Kidney (tissue), 13 donors: ENCODE measurements at regions not wholly inside any gene's neighbourhood (a gene's known extent, or its start where the extent isn't known, plus 50 kb on each side); places are given as distances from the start of the nearest gene placed in this dataset.
A peak's percentile ranks its signal among the peaks of the same experiment; 100 is the strongest.
"Not testable (repeated sequence)": the region's sequence is repeated elsewhere in the genome, so short reads cannot be mapped to it uniquely, and the experiment has no call there.

Experiments
- DNase-seq, 5 donors: peaks; one replicate each; pipeline ENCODE4 v3.0.0-alpha.2; 2013 to 2020
- FAIRE-seq: peaks from 2 replicates; lab custom pipeline; 2012; peaks lifted over from hg19 to GRCh38; lab: Jason Lieb, UNC
- H3K27ac ChIP-seq, 2 donors: one replicate each; pipeline ENCODE4 v1.7.0; 2013; ENCODE audit warnings: low read depth in 2 of 2, low read length in 2 of 2, inconsistent platforms in 1 of 2
- H3K27me3 ChIP-seq: one replicate; pipeline ENCODE4 v1.7.1; 2013; ENCODE audit warnings: low read length, inconsistent platforms; ENCODE audit not compliant: control insufficient read depth, insufficient read depth
- H3K36me3 ChIP-seq, 3 donors: one replicate each; pipeline versions ENCODE4 v1.7.0 to v1.7.1; 2013; ENCODE audit warnings: low read length in 3 of 3, control low read depth in 1 of 3, inconsistent platforms in 1 of 3; ENCODE audit not compliant: insufficient read depth in 3 of 3, control insufficient read depth in 2 of 3
- H3K4me1 ChIP-seq, 3 donors: one replicate each; pipeline versions ENCODE4 v1.7.0 to v1.7.1; 2013; ENCODE audit warnings: low read length in 3 of 3, inconsistent platforms in 1 of 3, low read depth in 1 of 3; ENCODE audit not compliant: control insufficient read depth in 2 of 3, insufficient read depth in 2 of 3
- H3K4me3 ChIP-seq, 3 donors: one replicate each; pipeline versions ENCODE4 v1.7.0 to v1.8.1; 2013; ENCODE audit warnings: low read length in 3 of 3, control low read depth in 1 of 3, inconsistent platforms in 1 of 3
- H3K9ac ChIP-seq, 3 donors: one replicate each; pipeline versions ENCODE4 v1.7.0 to v1.7.1; 2013; ENCODE audit warnings: low read length in 3 of 3, control low read depth in 1 of 3, inconsistent platforms in 1 of 3
- H3K9me3 ChIP-seq, 3 donors: one replicate each; pipeline versions ENCODE4 v1.7.0 to v1.7.1; 2013; ENCODE audit warnings: low read length in 3 of 3, control low read depth in 1 of 3, inconsistent platforms in 1 of 3; ENCODE audit not compliant: control insufficient read depth in 2 of 3, insufficient read depth in 1 of 3
- CTCF ChIP-seq: IDR thresholded peaks from 3 replicates; pipeline ENCODE4 v1.5.1; 2012; ENCODE audit warnings: mild to moderate bottlenecking, moderate library complexity, borderline replicate concordance; ENCODE audit not compliant: insufficient read depth; ENCODE audit errors: extremely low read depth
- intact Hi-C: fragments of 100-400 bp; cut with DNase I; formaldehyde crosslinking; loops from one replicate; pipeline ENCODE4 v1.11.1; 2022
- donor health status: control.
- donor health status: control.
- donor health status: control.
- donor health status: control.
- donor health status: control.
- donor health status: DM: yes; HTN: yes; CAD: no.
- donor health status: Normal renal cell carcinoma (clear cell type).

GRCh38 chr21:18725653-18726052, 322.1 kb upstream of the TMPRSS15 start:
- no peak for FAIRE-seq
- H3K36me3 ChIP-seq, result no peaks in the 10 kb centered on the region
- no peak for TF ChIP-seq CTCF
- no peaks in the 10 kb centered on the region for H3K9me3 ChIP-seq
- H3K4me3 ChIP-seq, result no peak overlapping the region
- intact Hi-C loops, result no loop called here
- H3K27me3 ChIP-seq, result no peaks in the 10 kb centered on the region
- H3K4me1 ChIP-seq, result no peaks in the 10 kb centered on the region
- H3K27ac ChIP-seq, result no peak overlapping the region
- DNase-seq, result no peak
- no peak overlapping the region for H3K9ac ChIP-seq

- FAIRE-seq (no peak), DNase-seq (no peak)
- TF ChIP-seq CTCF, result no peak
- Histone ChIP-seq H3K9me3 (no peaks in the 10 kb centered on the region), H3K36me3 (no peaks in the 10 kb centered on the region), H3K27ac (no peak overlapping the region), H3K4me1 (no peaks in the 10 kb centered on the region), H3K9ac (no peak overlapping the region), H3K4me3 (no peak overlapping the region), H3K27me3 (no peaks in the 10 kb centered on the region)
- intact Hi-C loops, result no loop called here
Measured at GRCh38 chr21:18741954-18742353, 338.4 kb upstream of the TMPRSS15 start.

GRCh38 chr21:18743531-18743930, 339.9 kb upstream of the TMPRSS15 start:
- Histone ChIP-seq H3K36me3 (no peaks in the 10 kb centered on the region), H3K27me3 (no peaks in the 10 kb centered on the region), H3K4me3 (no peak overlapping the region), H3K9me3 (no peaks in the 10 kb centered on the region), H3K9ac (no peak overlapping the region), H3K27ac (no peak overlapping the region), H3K4me1 (no peaks in the 10 kb centered on the region)
- no peak for TF ChIP-seq CTCF
- intact Hi-C loops, result no loop called here
- peak in 1 of 5 donors; percentile 18 for DNase-seq
- FAIRE-seq, result no peak

GRCh38 chr21:18744840-18745239, 341.3 kb upstream of the TMPRSS15 start:
- H3K9ac ChIP-seq, result no peak overlapping the region
- peak in 2 of 5 donors; percentile 10 to 12 for DNase-seq
- no peak for TF ChIP-seq CTCF
- no peaks in the 10 kb centered on the region for H3K9me3 ChIP-seq
- no peaks in the 10 kb centered on the region for H3K4me1 ChIP-seq
- no peaks in the 10 kb centered on the region for H3K27me3 ChIP-seq
- intact Hi-C loops, result no loop called here
- no peak overlapping the region for H3K27ac ChIP-seq
- H3K36me3 ChIP-seq, result no peaks in the 10 kb centered on the region
- H3K4me3 ChIP-seq, result no peak overlapping the region
- FAIRE-seq, result no peak

- H3K9ac ChIP-seq, H3K9me3 ChIP-seq, H3K27me3 ChIP-seq, FAIRE-seq, H3K4me1 ChIP-seq, H3K36me3 ChIP-seq, intact Hi-C loops, H3K27ac ChIP-seq, H3K4me3 ChIP-seq: not testable (repeated sequence)
- DNase-seq, result peak in 1 of 5 donors; percentile 51
Measured at GRCh38 chr21:18752894-18753293, 349.3 kb upstream of the TMPRSS15 start.

GRCh38 chr21:18756272-18756671, 352.7 kb upstream of the TMPRSS15 start:
- H3K27ac ChIP-seq, H3K9ac ChIP-seq, intact Hi-C loops, H3K27me3 ChIP-seq, H3K4me3 ChIP-seq, FAIRE-seq, H3K9me3 ChIP-seq, DNase-seq, H3K4me1 ChIP-seq, H3K36me3 ChIP-seq: not testable (repeated sequence)
